Ovary (tissue), 3 donors: ENCODE measurements at regions not wholly inside any gene's neighbourhood (a gene's known extent, or its start where the extent isn't known, plus 50 kb on each side); places are given as distances from the start of the nearest gene placed in this dataset.

Source experiments
- CTCF ChIP-seq, 3 donors: fragments of 450-650 bp in 2 of 3; fragments of 200-600 bp in 1 of 3; IDR thresholded peaks; one replicate each; pipeline versions ENCODE4 v1.5.1 to v1.8.0; 2016 to 2022; ENCODE audit warnings: antibody characterized with exemption in 3 of 3, mild to moderate bottlenecking in 1 of 3
- POLR2A ChIP-seq: fragments of 450-650 bp; IDR thresholded peaks from one replicate; pipeline ENCODE4 v1.6.1; 2017; ENCODE audit warnings: antibody characterized with exemption, mild to moderate bottlenecking, moderate library complexity
- donor health status: DM: no; HTN: no; CAD: no.

- TF ChIP-seq CTCF (IDR thresholded peaks at IDR 0.05) (no peak), POLR2A (no peak)
Measured at GRCh38 chr20:21867353-21867752, 161.9 kb downstream of the PAX1 start.
